ENCODE measurements at regions not wholly inside any gene's neighbourhood (a gene's known extent, or its start where the extent isn't known, plus 50 kb on each side); places are given as distances from the start of the nearest gene placed in this dataset.

- TF ChIP-seq, protein P1, sequence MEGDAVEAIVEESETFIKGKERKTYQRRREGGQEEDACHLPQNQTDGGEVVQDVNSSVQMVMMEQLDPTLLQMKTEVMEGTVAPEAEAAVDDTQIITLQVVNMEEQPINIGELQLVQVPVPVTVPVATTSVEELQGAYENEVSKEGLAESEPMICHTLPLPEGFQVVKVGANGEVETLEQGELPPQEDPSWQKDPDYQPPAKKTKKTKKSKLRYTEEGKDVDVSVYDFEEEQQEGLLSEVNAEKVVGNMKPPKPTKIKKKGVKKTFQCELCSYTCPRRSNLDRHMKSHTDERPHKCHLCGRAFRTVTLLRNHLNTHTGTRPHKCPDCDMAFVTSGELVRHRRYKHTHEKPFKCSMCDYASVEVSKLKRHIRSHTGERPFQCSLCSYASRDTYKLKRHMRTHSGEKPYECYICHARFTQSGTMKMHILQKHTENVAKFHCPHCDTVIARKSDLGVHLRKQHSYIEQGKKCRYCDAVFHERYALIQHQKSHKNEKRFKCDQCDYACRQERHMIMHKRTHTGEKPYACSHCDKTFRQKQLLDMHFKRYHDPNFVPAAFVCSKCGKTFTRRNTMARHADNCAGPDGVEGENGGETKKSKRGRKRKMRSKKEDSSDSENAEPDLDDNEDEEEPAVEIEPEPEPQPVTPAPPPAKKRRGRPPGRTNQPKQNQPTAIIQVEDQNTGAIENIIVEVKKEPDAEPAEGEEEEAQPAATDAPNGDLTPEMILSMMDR (conservative IDR thresholded peaks at IDR 0.05), result no peak
- no peak for TF ChIP-seq EZH2 (IDR thresholded peaks at IDR 0.05; ENCODE audit: low read depth)
These were observed 598.1 kb downstream of the SH2D4B start for GRCh38 chr10:81135851-81136250.
